ENCODE measurements at regions not wholly inside any gene's neighbourhood (a gene's known extent, or its start where the extent isn't known, plus 50 kb on each side); places are given as distances from the start of the nearest gene placed in this dataset.

GRCh38 chr17:72254808-72255449 lies 134.1 kb downstream of the SOX9 start:
- no peak for TF ChIP-seq CTCF (IDR thresholded peaks at IDR 0.05)
- TF ChIP-seq POLR2A (IDR thresholded peaks at IDR 0.05): no peak

Data from thyroid gland (tissue), 4 donors.